ENCODE measurements at regions not wholly inside any gene's neighbourhood (a gene's known extent, or its start where the extent isn't known, plus 50 kb on each side); places are given as distances from the start of the nearest gene placed in this dataset.
"Not testable (repeated sequence)": the region's sequence is repeated elsewhere in the genome, so short reads cannot be mapped to it uniquely, and the experiment has no call there.

DNA sequence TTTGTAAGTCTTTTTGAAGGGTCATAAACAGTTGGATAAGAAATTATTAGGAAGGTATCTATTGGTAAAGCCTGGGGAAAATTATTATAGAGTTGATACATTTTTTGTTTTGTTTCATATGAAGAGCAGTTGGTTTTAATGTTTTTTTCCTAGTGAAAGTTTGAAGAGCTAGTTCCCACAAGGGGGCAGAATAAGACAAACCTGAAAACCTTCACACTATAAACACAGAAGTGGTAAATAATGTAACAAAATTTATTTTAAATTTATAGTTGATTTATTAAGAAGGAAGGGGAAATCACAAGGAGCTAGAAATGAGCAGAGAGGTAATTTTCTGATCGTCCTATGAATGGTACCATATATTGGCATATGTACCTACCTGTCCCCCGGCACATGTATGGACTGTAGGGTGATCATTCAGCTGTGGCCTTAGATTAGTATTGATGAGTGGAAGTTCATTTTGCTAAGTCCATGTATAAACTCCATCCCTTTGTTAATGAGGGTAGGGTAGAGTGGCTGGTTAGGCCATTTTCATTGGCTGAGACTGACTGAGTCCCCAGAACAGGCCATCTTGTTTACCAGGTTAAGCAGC, 116.3 kb downstream of the TANC2 start:
- no peak for DNase-seq

DNA sequence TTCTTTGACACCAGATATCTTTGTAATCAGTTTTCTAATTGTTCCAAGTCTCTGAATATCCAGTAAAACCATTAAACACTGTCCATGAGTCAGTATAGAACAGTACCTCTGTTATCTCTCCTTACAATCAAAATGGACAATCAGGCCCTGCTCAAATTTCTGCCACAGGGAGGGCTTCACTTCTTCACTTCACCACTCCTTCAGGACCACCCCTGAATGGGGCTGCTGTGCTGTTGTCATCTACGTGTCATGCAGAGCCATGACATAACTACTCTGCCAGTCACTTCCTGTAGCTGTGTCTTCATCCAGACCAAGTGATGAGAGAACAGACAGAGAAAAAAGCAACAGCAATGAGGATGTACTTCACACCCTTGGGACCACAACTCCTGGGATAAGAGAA, 116.9 kb downstream of the TANC2 start:
- DNase-seq, result no peak

DNA sequence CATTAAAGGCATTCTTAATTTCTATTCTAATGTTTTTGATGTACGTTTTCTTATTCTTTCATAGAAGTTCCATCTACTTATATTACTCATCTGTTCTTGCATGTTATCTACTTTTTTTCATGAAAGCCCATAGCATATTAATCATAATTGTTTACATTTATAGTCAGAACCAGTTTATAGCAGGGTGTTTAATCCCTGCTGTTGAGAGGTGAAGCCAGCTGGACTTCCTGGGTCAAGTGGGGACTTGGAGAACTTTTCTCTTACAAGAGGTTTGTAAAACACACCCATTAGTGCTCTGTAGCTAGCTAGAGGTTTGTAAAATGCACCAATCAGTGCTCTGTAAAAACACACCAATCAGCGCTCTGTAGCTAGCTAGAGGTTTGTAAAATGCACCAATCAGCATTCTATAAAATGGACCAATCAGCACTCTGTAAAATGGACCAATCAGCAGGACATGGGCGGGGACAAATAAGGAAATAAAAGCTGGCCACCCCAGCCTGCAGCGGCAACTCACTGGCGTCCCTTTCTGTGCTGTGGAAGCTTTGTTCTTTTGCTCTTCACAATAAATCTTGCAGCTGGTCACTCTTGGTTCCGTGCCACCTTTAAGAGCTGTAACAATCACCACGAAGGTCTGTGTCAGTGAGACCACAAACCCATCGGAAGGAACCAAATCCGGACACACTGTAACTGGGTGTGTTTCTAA, 120.6 kb downstream of the TANC2 start:
- DNase-seq, result no peak

DNA sequence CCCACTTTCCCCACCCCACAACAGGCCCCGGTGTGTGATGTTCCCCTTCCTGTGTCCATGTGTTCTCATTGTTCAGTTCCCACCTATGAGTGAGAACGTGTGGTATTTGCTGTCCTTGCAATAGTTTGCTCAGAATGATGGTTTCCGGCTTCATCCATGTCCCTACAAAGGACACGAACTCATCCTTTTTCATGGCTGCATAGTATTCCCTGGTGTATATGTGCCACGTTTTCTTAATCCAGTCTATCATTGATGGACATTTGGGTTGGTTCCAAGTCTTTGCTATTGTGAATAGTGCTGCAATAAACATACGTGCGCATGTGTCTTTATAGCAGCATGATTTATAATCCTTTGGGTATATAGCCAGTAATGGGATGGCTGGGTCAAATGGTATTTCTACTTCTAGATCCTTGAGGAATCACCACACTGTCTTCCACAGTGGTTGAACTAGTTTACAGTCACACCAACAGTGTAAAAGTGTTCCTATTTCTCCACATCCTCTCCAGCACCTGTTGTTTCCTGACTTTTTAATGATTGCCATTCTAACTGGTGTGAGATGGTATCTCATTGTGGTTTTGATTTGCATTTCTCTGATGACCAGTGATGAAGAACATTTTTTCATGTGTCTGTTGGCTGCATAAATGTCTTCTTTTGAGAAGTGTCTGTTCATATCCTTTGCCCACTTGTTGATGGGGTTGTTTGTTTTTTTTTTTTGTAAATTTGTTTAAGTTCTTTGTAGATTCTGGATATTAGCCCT, 124.5 kb downstream of the TANC2 start:
- DNase-seq, result not testable (repeated sequence)

DNA sequence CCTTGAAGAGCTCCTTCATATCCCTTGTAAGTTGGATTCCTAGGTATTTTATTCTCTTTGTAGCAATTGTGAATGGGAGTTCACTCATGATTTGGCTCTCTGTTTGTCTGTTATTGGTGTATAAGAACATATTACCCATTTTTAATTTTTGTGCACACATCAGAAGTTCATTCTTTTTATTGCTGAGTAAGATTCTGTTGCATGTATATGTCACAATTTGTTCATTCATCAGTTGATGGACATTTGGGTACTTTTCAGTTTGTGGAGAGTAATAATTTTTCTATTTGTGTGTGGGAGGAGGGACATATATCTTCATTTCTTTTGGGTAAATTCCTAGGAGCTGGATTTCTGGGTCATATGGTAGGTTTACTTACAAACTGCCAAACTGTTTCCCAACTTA, 125.9 kb downstream of the TANC2 start:
- not testable (repeated sequence) for DNase-seq

DNA sequence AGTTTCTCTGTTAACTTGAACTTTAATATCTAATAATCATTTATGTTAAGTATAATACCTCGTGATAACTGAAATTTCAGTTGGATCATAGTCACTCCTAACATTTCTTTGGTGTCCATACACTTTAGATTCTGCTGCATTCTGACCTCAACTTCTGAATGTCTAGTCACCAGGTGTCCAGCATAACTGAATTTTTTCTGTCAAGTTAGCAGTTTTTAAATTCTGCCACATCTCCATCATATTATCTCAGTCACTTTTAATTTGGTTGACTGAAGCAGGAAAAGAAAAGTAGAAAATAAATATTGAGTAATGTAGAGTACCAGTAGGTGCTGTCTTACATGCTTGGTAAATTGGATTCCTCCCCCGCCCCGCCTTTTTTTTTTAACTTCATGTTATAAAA, 128.6 kb downstream of the TANC2 start:
- no peak for DNase-seq

DNA sequence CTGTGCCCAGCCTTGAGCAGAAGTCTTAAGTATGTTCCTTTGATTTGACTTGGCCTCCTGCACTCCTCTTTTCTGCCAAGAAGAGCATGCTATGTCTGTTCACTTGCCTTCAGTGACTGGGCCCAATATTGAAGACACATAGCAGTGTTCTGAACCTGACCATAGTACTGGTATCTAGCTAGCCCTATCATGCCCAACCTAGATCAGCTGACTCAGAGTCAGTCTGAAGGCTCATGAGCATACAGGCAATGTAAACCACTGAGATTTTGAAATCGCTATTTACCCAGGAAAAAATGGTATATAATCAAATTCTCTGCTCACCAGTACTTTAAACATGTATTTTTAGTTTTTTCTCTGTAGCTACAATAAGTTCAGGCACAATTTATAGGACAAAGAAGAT, 129.4 kb downstream of the TANC2 start:
- no peak for DNase-seq

DNA sequence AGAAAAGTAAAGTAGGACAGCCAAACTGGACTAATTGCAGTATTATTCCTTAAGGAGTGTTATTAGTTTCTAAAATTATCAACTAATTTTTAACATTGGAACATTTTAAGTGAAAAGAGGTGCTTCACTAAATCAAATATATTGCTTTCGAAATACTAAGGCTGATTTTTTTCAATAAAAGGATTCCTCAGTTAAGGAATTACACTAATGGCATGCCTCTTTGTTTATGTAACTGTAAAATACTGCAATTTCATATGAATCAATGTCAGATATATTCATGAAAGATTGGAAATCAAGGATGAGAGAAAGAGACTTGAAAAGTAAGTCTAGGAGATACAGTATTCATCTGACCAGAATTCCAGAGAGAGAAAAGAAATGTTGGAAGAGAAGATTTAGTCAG, 129.8 kb downstream of the TANC2 start:
- no peak for DNase-seq

DNA sequence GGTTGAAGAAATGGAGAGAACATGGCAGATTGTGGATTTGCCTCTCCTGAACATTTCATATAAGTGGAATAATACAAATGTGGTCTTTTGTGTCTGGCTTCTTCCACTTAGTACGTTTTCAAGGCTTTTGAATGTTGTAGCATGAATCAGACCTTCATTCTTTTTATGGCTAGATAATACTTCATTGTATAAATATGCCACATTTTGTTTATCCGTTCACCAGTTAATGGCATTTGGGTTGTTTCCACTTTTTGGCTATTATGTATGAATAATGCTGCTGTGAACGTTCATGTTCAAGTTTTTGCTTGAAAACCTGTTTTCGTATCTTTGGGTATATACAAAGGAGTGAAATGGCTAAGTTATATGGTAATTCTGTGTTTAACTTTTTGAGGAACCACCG, 130.4 kb downstream of the TANC2 start:
- DNase-seq, result no peak

DNA sequence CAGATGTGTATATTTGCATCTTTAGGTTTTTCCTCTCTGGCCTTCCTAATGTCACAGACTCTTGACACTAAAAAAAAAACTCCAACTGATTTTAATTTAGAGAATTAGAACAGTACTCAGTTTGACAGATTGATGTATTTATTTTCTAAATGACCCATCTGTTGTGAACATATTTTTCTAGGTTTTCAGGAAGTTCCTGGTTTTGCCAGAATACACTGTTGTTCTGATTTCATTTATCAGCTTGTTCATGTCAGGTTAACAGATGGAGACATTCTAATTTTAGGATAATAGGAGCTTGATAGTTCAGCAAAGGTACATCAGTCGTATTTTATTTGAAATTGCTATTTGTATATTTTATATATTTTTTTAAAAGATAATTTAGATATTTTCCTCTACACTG, 133.4 kb downstream of the TANC2 start:
- no peak for DNase-seq

DNA sequence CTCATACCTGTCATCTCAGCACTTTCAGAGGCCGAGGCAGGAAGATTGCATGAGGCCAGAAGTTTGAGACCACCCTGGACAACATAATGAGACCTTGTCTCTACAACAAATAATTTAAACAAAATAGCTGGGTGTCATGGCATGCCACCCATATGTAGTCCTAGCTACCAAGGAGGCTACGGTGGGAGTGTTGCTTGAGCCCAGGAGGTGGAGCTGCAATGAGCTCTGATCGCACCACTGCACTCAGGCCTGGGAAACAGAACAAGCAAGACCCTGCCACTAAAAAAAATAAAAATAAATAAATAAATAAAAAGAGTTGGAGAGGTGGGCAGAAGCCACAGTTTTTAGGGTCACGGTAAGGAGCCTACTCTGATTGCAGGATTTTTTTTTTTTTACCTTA, 136.0 kb downstream of the TANC2 start:
- DNase-seq, result no peak

DNA sequence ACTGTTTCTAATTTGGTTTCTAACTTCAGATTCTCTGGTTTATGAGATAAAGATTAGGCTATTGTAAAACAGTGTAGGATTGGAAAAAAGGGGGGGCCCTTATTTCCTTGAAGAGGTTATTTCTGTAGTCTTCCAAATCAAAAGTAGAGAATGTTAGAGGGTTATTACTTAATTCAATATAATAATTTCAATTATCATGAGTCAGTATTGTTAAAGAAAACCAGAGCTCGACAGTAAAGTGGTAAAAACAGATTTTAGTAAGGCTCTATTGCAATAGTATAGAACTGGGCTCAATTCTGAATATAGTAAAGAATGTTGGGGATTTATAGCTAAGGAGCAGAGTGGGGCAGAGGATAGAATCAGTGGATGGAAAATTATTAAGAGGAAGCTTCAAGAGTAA, 140.0 kb downstream of the TANC2 start:
- no peak for DNase-seq

DNA sequence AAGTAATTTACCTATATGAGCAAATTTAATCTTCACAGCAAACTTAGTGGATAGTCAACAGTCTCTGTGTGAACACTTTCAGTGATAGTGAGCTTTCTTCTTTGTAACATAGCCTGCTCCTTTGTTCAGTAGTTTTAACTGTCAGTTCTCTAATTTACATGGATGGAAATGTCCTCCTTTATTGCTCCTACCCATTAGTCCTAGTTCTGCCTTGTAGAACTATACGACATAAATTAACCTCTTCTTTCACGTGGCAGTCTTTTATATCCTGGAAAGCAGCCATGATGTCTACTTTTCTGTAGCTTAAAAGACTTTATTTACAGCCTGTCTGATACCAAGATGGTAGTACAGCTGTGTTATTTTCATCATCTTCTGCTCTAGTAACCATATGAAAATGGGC, 143.6 kb downstream of the TANC2 start:
- DNase-seq, result no peak

DNA sequence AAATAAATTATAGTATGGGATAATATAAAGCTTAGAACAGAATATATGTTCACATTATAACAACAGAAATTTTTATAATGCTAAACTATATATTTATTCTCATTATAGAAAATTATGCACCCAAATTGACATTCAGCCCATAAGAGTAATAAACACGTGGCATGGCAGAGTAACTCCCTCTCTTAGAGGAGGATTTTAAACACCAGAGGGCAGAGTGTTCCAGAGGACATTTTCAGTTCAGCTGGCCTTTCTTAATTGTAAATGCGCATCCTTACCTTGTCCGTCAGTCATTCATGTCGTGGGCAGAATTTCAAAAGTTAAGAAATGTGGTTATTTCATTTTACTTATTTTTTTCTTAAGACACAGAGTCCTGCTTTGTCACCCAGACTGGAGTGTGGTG, 147.1 kb downstream of the TANC2 start:
- DNase-seq, result no peak

DNA sequence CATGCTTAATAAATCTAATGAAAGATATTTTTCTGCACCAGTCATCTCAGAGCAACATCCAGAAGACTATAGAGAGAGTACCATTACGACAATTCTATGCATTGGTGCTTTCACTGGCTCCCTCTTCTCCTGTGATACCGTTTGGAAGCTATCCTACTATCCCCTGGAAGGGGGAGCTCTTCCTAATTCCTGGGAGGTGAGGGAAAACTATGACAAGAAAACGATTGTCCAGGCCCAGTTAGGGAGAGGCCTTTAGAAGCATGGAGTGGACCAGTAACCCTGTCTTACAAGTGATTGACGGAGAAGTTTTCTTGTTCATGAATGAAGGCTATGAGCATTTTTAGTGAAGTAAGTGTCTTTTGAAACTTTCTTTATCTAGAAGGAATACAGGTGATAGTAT, 150.2 kb downstream of the TANC2 start:
- DNase-seq, result no peak

DNA sequence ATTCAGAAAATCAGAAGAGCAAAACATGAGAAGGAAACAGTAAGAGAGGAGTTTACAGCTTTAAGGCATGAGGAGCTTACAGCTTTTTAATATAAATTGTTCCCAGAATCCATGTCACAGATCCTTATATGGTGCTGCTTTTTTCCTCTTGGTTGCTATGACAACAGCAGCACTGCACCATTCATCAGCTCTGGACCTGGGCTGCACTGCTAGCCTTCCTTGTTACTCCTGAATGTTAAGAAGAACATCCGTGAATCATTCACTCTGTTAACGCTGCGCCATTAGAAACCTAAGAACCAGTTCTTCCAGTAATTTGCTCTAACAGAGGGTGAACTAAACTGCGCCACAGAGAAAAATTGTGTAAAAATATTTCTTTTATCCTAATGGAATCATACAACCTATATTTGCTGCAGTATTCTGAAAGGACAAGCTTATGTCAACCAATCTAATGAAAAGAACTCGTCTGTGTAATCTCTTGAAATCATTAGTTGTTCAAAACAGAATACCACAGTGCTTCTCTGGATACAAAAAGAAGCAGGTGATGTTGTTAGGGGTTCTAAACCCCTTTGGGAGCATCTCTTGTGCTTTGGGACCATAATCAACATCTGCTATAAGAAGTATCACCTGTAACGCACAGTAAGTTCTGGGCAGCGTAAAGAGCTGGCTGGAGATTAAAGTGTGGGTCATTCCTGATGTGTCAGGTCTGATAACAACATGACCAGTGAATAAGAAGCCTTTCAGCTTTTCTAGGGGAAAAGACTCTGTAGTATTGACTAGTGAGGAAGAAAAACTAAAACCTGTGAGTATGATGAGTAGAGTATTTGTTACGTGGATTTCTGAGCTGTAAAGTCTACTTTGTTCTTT, 151.2 kb downstream of the TANC2 start:
- no peak for DNase-seq

DNA sequence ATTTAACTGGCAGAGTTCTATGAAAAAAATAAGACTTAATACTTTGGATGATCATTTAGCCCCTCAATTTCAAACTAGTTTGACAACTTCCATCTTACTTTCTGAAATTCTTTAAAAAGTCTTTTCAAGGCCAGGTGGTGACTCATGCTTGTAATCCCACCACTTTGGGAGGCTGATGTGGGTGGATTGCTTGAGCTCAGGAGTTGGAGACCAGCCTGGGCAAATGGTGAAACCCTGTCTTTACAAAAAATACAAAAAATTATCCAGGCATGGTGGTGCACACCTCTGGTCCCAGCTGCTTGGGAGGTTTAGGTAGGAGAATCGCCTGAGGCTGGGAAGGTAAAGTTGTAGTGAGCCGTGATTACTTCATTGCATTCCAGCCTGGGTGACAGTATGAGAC, 154.4 kb downstream of the TANC2 start:
- no peak for DNase-seq

DNA sequence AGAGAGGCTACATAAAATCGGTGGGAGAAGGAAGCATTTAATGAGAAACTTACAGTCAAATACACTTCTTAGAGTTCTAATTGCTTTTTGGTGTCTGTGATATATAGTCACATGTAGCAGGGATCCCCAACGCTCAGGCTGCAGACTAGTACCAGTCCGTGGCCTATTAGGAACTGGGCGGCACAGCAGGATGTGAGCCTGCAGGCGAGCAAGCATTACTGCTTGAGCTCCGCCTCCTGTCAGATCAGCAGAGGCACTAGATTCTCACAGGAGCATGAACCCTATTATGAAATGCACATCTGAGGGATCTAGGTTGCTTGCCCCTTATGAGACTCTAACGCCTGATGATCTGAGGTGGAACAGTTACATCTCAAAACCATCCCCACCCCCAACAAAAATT, 158.5 kb downstream of the TANC2 start:
- no peak for DNase-seq

DNA sequence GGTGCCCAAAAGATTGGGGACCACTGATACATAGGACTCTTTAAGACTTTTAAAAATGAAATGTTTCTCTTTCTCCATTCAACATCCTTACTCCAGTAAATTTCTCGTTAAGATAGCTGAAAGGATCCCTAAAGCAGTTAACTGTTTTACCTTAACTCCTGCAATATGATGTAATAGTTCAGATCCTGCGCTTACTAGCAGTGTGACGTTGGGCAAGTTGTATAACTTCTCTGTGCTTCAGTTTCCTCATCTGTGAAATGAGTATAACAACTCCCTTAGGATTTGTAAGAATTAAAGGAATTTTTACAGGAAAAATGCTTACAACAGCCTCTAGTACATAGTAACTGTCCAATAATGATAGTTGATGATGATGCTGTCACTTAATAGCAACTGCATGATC, 158.9 kb downstream of the TANC2 start:
- no peak for DNase-seq

DNA sequence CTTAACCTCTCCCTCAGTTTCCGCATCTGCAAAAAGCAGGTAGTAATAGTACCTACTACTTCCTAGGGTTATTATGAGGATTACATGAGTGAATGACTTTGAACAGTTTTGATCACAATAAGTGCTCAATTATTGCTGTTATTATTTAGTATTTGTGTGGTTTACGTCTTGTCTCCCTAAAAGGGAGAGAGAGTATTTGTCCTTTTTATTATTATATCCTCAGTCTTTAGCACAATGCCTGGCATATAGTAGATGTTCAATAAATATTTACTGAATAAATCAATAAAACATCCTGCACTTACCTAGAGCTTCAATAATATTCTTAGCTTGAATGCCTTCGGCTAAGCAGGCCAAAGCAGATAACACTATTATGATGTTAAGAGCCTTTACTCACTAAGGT, 160.0 kb downstream of the TANC2 start:
- no peak for DNase-seq

DNA sequence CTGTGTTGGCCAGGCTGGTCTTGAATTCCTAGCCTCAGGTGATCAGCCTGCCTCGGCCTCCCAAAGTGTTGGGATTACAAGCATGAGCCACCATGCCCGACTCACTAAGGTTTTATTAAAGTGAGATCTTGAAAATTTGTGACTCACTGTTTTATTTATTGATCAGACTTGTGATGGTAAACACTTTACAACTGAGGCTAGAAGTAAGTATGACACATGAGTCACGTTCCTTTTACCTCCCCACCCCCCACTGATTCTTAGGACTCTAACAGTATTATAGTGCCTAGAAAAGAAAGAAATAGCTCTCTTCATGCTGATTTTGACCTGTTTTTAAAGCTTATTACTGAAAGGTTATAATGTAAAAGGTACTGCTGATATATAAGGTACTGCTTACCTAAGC, 160.6 kb downstream of the TANC2 start:
- DNase-seq, result no peak

DNA sequence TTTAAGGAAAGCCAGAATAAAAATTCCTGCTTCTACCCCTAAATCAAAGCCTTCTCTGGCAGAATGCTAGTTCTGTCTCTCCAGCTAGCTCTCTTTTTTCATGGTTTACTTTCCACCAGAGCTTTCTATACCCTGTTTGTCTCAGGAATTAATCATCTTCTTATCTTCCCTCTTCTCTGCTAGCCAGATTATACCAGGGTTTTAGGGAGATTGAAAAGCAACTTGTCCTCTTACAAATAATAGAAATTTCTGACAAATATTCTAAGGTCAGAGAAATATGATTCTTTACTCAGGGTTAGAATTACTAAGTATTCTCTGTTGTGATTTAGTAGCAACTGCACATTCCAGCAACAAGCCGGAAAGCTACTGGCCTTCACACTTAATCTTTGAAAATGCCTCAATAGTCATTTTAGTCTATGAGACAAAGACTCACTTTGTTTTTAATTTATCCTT, 166.4 kb downstream of the TANC2 start:
- no peak for DNase-seq

DNA sequence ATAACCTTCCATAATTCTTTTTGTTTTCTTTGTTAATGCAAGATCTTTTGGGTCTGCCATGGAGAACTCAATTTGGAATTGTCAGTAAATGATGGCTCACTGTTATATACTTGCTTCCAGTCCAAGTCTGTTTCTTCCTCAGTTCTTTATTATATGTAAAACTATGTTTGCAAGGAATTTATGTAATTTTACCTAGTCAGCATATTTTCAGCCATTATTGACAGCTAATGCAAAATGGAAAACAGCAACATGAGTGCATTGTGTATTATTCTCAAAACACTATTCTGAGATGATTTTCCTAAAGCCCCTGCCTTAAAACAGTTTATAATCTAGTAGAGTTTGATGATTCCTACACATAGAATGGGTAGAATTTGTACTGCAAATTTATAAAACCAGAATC, 167.5 kb downstream of the TANC2 start:
- no peak for DNase-seq

Measured in RPMI8226 (cell line).